Natural killer cell (primary cell): ENCODE measurements at regions not wholly inside any gene's neighbourhood (a gene's known extent, or its start where the extent isn't known, plus 50 kb on each side); places are given as distances from the start of the nearest gene placed in this dataset.

ENCODE experiments used
- ATAC-seq, 3 donors: fragments of 150-1000 bp in 2 of 3; fragments of 200-7000 bp in 1 of 3; cut with Tn5 transposase; 1 replicate in 1 of 3; 2 replicates in 2 of 3; pipeline ENCODE4 v1.10.0; 2021; ENCODE audit warnings: mild to moderate bottlenecking in 2 of 3, moderate library complexity in 2 of 3
- DNase-seq, 2 donors: peaks; one replicate each; pipeline versions ENCODE4 v3.0.0 to v3.0.0-alpha.2; 2013 to 2021; ENCODE audit warnings: mixed read lengths in 1 of 2
- H3K27ac ChIP-seq: one replicate; pipeline ENCODE4 v1.5.1; 2013; ENCODE audit warnings: mild to moderate bottlenecking, low read length
- H3K27me3 ChIP-seq: one replicate; pipeline ENCODE4 v1.6.1; 2013; ENCODE audit warnings: low read length; ENCODE audit not compliant: control insufficient read depth, insufficient read depth
- H3K36me3 ChIP-seq: one replicate; pipeline ENCODE4 v1.6.1; 2013; ENCODE audit warnings: low read length; ENCODE audit not compliant: control insufficient read depth, insufficient read depth
- H3K4me1 ChIP-seq: one replicate; pipeline ENCODE4 v1.6.1; 2013; ENCODE audit warnings: low read length; ENCODE audit not compliant: control insufficient read depth, insufficient read depth
- H3K4me3 ChIP-seq: one replicate; pipeline ENCODE4 v1.5.1; 2013; ENCODE audit warnings: low read length
- H3K9me3 ChIP-seq: one replicate; pipeline ENCODE4 v1.6.1; 2013; ENCODE audit warnings: low read length; ENCODE audit not compliant: control insufficient read depth, insufficient read depth
- H3K27ac Mint-ChIP-seq, 2 donors: one replicate each; pipeline ENCODE4 v1.8.0; 2022; ENCODE audit warnings: mild to moderate bottlenecking in 2 of 2, mixed read lengths in 2 of 2, moderate library complexity in 1 of 2
- H3K27me3 Mint-ChIP-seq, 2 donors: one replicate each; pipeline ENCODE4 v1.8.0; 2022; ENCODE audit warnings: low read depth in 2 of 2, mixed read lengths in 2 of 2
- H3K36me3 Mint-ChIP-seq: one replicate; pipeline ENCODE4 v1.8.0; 2022; ENCODE audit warnings: mixed read lengths
- H3K4me1 Mint-ChIP-seq, 2 donors: one replicate each; pipeline ENCODE4 v1.8.0; 2022; ENCODE audit warnings: mixed read lengths in 2 of 2
- H3K4me3 Mint-ChIP-seq: one replicate; pipeline ENCODE4 v1.8.0; 2022; ENCODE audit warnings: mild to moderate bottlenecking, moderate library complexity, mixed read lengths
- H3K9me3 Mint-ChIP-seq, 2 donors: one replicate each; pipeline ENCODE4 v1.8.0; 2022; ENCODE audit warnings: mixed read lengths in 2 of 2
- CTCF ChIP-seq: fragments of 200-600 bp; IDR thresholded peaks from one replicate; pipeline ENCODE4 v1.8.0; 2022; ENCODE audit warnings: antibody characterized with exemption
- WGBS: methylation state at CpG from one replicate; pipeline ENCODE4 v1.1.7; 2013; ENCODE audit warnings: missing lambda C conversion rate; ENCODE audit not compliant: insufficient coverage; 5-methylcytosine and 5-hydroxymethylcytosine counted together
- intact Hi-C: fragments of 100-400 bp; cut with micrococcal nuclease; formaldehyde crosslinking; loops from one replicate; pipeline ENCODE4 v1.14.2; 2022

GRCh38 chr2:41621095-41621494 is 426.7 kb upstream of the PKDCC start:
- ATAC-seq, result no peak
- intact Hi-C loops, result no loop called here

GRCh38 chr2:41621563-41621962 is 426.3 kb upstream of the PKDCC start:
- H3K4me3 Mint-ChIP-seq, result no peak overlapping the region

More at GRCh38 chr2:41621095-41621494, 426.7 kb upstream of the PKDCC start:
- no peaks in the 10 kb centered on the region for H3K9me3 ChIP-seq
- H3K27me3 ChIP-seq, result no peaks in the 10 kb centered on the region
- peaks cover 0 to 5% of the 10 kb centered on the region in 2 donors for H3K27me3 Mint-ChIP-seq
- no peaks in the 10 kb centered on the region for H3K9me3 Mint-ChIP-seq
- no peak overlapping the region for H3K4me3 ChIP-seq
- no peak for DNase-seq
- H3K36me3 ChIP-seq, result no peaks in the 10 kb centered on the region
- no peak overlapping the region for H3K27ac ChIP-seq
- no peaks in the 10 kb centered on the region for H3K4me1 Mint-ChIP-seq
- no peak overlapping the region for H3K27ac Mint-ChIP-seq
- WGBS, result 77% methylated on average over 2 of the region's 3 CpGs
- no peak for TF ChIP-seq CTCF
- no peaks in the 10 kb centered on the region for H3K4me1 ChIP-seq
- H3K4me3 Mint-ChIP-seq, result no peak overlapping the region
- H3K36me3 Mint-ChIP-seq, result no peaks in the 10 kb centered on the region

GRCh38 chr2:41622301-41622700 is 425.5 kb upstream of the PKDCC start:
- TF ChIP-seq CTCF, result no peak
- H3K27me3 Mint-ChIP-seq, result peaks cover 0 to 5% of the 10 kb centered on the region in 2 donors
- DNase-seq (no peak), ATAC-seq (no peak)
- H3K27me3 ChIP-seq, result no peaks in the 10 kb centered on the region
- H3K9me3 ChIP-seq, result no peaks in the 10 kb centered on the region
- no peaks in the 10 kb centered on the region for H3K36me3 Mint-ChIP-seq
- no peaks in the 10 kb centered on the region for H3K9me3 Mint-ChIP-seq
- WGBS, result 94% methylated on average over 5 of the region's 5 CpGs
- H3K4me3 ChIP-seq, result no peak overlapping the region
- no peak overlapping the region for H3K27ac ChIP-seq
- intact Hi-C loops, result no loop called here
- H3K4me1 Mint-ChIP-seq, result no peaks in the 10 kb centered on the region
- no peak overlapping the region for H3K27ac Mint-ChIP-seq
- no peaks in the 10 kb centered on the region for H3K4me1 ChIP-seq
- H3K36me3 ChIP-seq, result no peaks in the 10 kb centered on the region
- H3K4me3 Mint-ChIP-seq, result no peak overlapping the region

More at GRCh38 chr2:41621563-41621962, 426.3 kb upstream of the PKDCC start:
- Mint-ChIP-seq H3K27me3 (peaks cover 0 to 5% of the 10 kb centered on the region in 2 donors), H3K9me3 (no peaks in the 10 kb centered on the region), H3K27ac (no peak overlapping the region), H3K4me1 (no peaks in the 10 kb centered on the region), H3K36me3 (no peaks in the 10 kb centered on the region)
- DNase-seq, result no peak
- no peaks in the 10 kb centered on the region for H3K27me3 ChIP-seq
- no peaks in the 10 kb centered on the region for H3K36me3 ChIP-seq
- no peak overlapping the region for H3K27ac ChIP-seq
- ATAC-seq, result no peak
- WGBS, result 93% methylated on average over 2 of the region's 3 CpGs
- intact Hi-C loops, result no loop called here
- TF ChIP-seq CTCF, result no peak
- H3K4me1 ChIP-seq, result no peaks in the 10 kb centered on the region
- no peak overlapping the region for H3K4me3 ChIP-seq
- H3K9me3 ChIP-seq, result no peaks in the 10 kb centered on the region

GRCh38 chr2:41626936-41627335 is 420.9 kb upstream of the PKDCC start:
- Mint-ChIP-seq H3K4me1 (no peaks in the 10 kb centered on the region), H3K27ac (no peak overlapping the region), H3K4me3 (no peak overlapping the region), H3K36me3 (no peaks in the 10 kb centered on the region), H3K27me3 (peaks cover 0 to 5% of the 10 kb centered on the region in 2 donors), H3K9me3 (no peaks in the 10 kb centered on the region)
- intact Hi-C loops, result no loop called here
- no peak for TF ChIP-seq CTCF
- WGBS, result 60% methylated on average over 1 of the region's 2 CpGs
- Histone ChIP-seq H3K4me3 (no peak overlapping the region), H3K27me3 (no peaks in the 10 kb centered on the region), H3K36me3 (no peaks in the 10 kb centered on the region), H3K9me3 (no peaks in the 10 kb centered on the region), H3K27ac (no peak overlapping the region), H3K4me1 (no peaks in the 10 kb centered on the region)
- ATAC-seq, result no peak
- DNase-seq, result no peak
